NCI-H146 treated with DMSO at 0.1 percent for 48 hours (cell line): ENCODE measurements at regions not wholly inside any gene's neighbourhood (a gene's known extent, or its start where the extent isn't known, plus 50 kb on each side); places are given as distances from the start of the nearest gene placed in this dataset.

Source experiments
- DNase-seq: peaks from one replicate; lab custom pipeline; 2025; ENCODE audit not compliant: unreplicated experiment; lab: John Stamatoyannopoulos, UW

- no peak for DNase-seq
These were observed 319.1 kb upstream of the NFE2L3 start for GRCh38 chr7:25832929-25833328.

- DNase-seq, result no peak
These were observed 317.9 kb upstream of the NFE2L3 start for GRCh38 chr7:25834050-25834449.

GRCh38 chr7:25835197-25835596 is 316.8 kb upstream of the NFE2L3 start:
- DNase-seq, result no peak

GRCh38 chr7:25839084-25839769 is 312.8 kb upstream of the NFE2L3 start:
- DNase-seq, result no peak

- no peak for DNase-seq
These were observed 311.7 kb upstream of the NFE2L3 start for GRCh38 chr7:25840209-25840792.

GRCh38 chr7:25841575-25841974 is 310.4 kb upstream of the NFE2L3 start:
- DNase-seq, result no peak

DNA sequence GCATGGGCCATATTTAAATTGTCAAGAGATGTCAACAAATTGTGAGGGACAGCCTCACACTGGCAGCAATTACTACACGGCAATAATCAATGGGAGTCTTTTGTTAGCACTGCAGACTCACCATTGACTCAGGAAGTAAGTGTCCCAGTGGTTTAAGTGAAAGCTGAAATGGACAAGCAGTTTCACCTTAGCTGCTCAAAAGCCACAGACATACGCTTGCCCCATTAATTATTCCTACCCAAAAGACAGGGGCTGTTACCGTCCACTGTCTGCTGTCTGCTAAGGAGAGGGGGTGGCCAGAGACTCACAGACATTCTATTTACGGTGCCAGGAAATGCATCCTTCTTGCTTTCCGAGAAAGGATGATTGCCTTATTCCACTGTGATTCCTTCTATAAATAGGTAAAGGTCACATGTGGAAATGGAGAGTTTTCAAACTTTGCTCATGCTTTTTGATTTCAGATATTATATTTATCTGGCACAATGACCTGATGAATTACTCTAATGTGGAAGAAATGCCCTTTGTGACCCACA is 309.7 kb upstream of the NFE2L3 start:
- DNase-seq, result peak; percentile 39

DNA sequence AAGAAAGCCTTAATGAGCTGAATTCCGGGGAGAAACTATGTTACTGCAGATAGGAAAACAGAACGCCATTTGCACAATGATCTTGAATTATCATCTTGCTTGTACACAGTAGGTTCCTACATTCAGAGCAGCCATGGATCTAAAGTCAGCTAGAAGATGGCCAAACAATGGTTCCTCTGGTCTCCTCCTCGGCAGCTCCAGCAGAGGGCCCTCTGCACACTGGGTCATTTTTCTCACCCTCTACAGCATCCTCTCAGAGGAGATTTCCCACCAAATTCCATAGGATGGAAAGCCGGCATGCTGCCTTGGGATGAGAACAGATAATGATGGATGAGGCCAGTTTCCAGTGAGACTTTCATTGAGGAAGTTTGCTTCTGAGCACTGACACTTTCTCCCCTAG is 308.5 kb upstream of the NFE2L3 start:
- DNase-seq, result no peak

DNA sequence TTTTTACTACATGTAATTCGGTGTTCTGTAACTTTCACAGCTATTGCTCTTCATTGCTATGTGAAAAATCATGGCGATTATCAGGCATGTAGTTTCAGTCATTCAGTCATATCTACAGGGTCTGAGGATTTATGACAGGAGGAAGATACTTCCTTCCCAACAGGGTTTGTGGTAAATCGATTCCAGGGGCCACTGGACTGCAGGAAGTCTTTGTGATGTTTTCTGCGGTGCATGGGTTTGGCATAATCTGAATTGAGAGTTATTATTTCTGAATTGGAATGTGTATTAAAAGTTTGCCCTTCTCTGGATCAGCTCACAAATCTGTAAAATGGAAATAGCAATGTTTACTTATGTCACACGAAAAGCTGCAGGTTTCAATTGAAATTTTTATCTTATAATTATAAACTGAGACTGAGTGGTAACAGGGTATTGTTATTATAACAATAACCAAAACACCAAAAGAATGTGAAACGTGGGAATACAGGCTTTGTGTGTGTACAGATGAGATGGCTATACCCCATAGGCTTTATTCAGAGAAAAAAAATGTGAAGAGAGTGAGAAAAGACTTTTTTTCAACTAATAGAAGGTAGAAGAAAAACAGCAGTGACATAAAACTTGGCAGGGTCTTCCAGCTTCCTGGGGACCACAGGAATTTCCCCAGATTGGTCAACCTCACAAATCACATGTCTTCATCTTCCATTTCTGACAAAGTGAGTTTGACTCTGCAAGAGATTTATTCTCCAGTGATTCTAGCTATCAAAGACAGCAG is 307.7 kb upstream of the NFE2L3 start:
- DNase-seq, result no peak

GRCh38 chr7:25845464-25845863 is 306.5 kb upstream of the NFE2L3 start:
- DNase-seq, result no peak

- no peak for DNase-seq
These were observed 305.3 kb upstream of the NFE2L3 start for GRCh38 chr7:25846722-25847121.

- DNase-seq, result no peak
These were observed 304.5 kb upstream of the NFE2L3 start for GRCh38 chr7:25847336-25848070.

GRCh38 chr7:25849500-25850184 is 302.4 kb upstream of the NFE2L3 start:
- DNase-seq, result no peak

GRCh38 chr7:25850216-25850615 is 301.8 kb upstream of the NFE2L3 start:
- no peak for DNase-seq

DNA sequence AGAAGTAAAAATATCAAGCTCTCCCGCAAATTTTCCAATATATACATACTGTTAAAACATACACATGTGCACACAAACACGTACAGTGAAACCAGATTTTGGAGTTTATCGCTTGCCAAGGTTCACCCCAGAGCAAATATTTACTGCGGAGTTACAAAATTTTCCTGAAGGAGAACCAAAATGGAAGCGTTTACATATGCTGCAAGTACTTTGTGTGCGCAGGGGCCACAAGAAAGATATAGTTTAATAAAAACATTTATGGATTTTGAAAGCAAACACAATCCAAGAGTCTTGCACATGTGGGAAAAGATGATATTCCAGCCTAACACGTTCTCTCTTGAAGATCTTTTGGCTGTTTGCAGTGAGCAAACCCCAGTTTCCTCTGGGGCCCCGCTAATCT is 301.3 kb upstream of the NFE2L3 start:
- DNase-seq, result no peak

GRCh38 chr7:25851332-25852210 is 300.4 kb upstream of the NFE2L3 start:
- peak; percentile 57 for DNase-seq

DNA sequence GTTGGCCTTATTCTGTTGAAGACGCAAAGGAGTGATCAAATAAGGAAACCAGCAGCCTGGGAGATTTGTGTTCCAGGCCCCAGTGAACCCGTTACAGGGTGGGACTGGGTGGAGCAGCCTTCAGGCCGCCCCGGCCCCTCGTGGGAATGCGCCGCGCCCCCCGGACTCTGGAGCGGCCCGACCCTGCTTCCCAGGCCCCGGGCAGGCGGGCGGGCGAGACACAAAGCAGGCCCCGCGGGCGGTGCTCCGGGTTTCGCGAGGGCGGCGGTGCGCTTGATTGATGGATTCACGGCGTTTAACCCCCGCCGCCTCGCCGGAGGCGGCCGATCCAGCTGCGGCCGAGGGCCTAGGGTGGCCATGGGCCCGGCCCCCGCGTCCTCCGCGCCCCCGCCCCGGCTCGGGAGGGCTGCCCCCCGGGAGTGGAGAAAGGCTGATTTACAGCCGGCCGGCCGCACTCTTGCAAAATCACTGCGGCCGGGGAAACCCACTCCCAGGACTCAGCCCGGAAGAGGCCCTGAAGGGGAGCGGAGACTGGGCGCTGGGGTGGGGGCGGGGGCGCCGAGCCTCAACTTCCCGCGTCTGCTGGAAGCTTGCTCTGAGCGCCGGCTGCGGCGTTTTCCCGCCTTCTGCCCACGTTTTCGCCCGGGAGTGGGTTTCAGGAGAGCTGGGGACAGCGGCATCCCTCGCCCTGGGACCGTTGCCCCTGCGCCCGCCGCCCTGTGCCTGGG is 299.6 kb upstream of the NFE2L3 start:
- DNase-seq, result no peak

DNA sequence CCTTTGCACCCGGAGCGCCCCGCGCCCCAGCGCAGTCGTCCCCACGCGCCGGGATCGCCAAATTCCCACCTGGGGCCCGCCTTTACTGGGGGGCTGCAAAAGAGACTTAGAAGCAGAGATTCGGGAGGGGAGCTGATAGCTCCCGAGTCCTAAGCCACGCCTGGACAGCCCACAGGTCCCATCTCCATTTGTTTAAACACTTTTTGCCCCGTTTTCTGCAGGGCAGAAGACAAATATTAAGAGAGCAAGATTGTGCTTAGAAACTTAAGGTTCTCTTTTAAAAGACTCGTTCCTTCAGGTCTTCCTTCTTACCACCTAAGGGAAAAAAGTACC is 299.1 kb upstream of the NFE2L3 start:
- DNase-seq, result no peak

GRCh38 chr7:25853314-25853713 is 298.7 kb upstream of the NFE2L3 start:
- no peak for DNase-seq
